DND-41 (cell line): ENCODE measurements at regions not wholly inside any gene's neighbourhood (a gene's known extent, or its start where the extent isn't known, plus 50 kb on each side); places are given as distances from the start of the nearest gene placed in this dataset.

Experiments
- EZH2 ChIP-seq: IDR thresholded peaks from 3 replicates; pipeline ENCODE4 v1.6.1; 2012; ENCODE audit warnings: borderline replicate concordance, low read depth, mild to moderate bottlenecking, moderate library complexity, low read length, inconsistent platforms; ENCODE audit not compliant: severe bottlenecking
- TF ChIP-seq, protein P1 (sequence below): IDR thresholded peaks from 2 replicates; pipeline ENCODE4 v1.5.1; 2012; ENCODE audit warnings: borderline replicate concordance, low read length, moderate library complexity, mild to moderate bottlenecking; ENCODE audit not compliant: poor library complexity, severe bottlenecking; ENCODE audit errors: extremely low read depth

DNA sequence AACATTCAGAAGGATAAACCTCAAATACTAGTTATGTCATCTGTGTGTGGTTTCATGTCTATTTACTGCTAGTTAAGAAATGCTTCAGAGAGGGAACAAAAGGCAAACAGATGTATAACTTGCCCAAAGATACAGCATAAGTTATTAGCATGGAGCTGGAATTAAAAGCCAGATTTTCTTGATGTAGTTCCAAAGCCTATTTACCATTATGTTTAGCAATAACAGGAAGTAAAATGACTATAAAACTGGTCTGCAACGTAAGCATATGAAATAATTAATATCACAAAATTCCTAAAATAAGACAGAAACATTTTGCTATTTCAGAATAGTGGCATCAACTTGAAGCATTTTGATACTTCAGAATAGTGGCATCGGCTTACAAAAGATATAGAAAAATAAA, 1232.8 kb downstream of the NCAM2 start:
- TF ChIP-seq, protein P1, sequence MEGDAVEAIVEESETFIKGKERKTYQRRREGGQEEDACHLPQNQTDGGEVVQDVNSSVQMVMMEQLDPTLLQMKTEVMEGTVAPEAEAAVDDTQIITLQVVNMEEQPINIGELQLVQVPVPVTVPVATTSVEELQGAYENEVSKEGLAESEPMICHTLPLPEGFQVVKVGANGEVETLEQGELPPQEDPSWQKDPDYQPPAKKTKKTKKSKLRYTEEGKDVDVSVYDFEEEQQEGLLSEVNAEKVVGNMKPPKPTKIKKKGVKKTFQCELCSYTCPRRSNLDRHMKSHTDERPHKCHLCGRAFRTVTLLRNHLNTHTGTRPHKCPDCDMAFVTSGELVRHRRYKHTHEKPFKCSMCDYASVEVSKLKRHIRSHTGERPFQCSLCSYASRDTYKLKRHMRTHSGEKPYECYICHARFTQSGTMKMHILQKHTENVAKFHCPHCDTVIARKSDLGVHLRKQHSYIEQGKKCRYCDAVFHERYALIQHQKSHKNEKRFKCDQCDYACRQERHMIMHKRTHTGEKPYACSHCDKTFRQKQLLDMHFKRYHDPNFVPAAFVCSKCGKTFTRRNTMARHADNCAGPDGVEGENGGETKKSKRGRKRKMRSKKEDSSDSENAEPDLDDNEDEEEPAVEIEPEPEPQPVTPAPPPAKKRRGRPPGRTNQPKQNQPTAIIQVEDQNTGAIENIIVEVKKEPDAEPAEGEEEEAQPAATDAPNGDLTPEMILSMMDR: no peak
- no peak for TF ChIP-seq EZH2
